VCaP (cell line): ENCODE measurements at regions not wholly inside any gene's neighbourhood (a gene's known extent, or its start where the extent isn't known, plus 50 kb on each side); places are given as distances from the start of the nearest gene placed in this dataset.

Experiments
- H3K27ac ChIP-seq: fragments of 450-650 bp; 2 replicates; pipeline ENCODE4 v1.5.1; 2017
- TF ChIP-seq, protein P1 (sequence below): fragments of 450-650 bp; conservative IDR thresholded peaks from 2 replicates; pipeline ENCODE4 v1.5.1; 2017; ENCODE audit warnings: mild to moderate bottlenecking, moderate library complexity

DNA sequence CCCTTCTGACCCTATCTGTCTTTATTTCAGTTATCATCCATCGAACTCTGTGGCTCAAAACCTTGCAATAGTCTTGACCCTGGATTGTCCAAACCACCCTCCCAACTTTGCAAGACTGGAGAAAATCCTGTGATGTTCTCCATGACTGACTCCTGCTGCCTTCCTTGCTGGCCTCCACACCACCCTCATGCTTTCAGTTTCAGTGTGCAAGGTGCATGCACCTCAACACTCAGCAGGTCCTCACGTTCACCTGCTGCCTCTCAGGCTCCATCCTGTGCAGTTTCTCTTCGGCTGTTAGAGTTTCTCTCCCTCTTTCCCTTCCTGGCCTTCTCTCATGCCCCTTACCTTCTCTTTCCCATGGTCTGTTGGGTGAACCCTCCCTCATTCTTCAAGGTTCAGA lies 59.4 kb upstream of the ASIC2 start:
- no peak overlapping the region for H3K27ac ChIP-seq
- TF ChIP-seq, protein P1, sequence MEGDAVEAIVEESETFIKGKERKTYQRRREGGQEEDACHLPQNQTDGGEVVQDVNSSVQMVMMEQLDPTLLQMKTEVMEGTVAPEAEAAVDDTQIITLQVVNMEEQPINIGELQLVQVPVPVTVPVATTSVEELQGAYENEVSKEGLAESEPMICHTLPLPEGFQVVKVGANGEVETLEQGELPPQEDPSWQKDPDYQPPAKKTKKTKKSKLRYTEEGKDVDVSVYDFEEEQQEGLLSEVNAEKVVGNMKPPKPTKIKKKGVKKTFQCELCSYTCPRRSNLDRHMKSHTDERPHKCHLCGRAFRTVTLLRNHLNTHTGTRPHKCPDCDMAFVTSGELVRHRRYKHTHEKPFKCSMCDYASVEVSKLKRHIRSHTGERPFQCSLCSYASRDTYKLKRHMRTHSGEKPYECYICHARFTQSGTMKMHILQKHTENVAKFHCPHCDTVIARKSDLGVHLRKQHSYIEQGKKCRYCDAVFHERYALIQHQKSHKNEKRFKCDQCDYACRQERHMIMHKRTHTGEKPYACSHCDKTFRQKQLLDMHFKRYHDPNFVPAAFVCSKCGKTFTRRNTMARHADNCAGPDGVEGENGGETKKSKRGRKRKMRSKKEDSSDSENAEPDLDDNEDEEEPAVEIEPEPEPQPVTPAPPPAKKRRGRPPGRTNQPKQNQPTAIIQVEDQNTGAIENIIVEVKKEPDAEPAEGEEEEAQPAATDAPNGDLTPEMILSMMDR = no peak

DNA sequence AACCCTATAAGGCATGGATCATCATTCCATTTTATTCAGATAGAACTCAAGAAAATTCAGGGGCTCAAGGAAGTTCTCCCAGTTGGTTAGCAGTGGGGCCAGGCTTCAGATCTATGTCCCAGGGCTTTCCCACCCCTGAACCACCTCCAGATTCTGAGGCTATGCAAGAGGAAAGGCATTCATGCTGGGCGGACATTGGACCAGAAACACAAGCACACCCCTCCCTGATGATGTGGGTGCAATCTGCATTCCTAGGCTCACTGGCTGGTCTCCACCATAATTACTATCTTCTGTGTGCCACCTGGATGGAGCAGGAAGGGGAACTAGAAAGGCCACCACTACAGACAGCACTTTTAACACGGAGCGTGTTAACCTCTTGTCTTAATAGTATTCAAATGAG lies 63.2 kb upstream of the ASIC2 start:
- TF ChIP-seq, protein P1 = no peak

DNA sequence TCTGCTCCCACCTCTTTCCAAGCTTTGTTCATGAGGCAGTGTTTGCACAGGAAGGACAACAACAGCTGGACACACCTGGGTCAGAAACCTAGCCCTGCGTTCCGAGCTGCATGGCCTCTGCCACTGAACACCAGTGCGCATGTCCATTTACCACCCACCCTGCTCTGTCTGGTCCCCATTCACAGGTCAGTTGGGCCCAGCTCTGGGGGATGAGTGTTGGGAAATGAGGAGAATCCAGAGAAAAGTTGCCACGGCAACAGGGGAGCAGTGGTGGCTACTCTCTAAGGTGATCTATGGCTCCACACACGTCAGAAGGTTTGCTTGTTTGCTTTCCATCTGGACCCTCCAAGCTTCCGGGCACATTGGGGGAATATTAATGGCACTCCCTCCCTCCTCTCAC lies 70.4 kb upstream of the ASIC2 start:
- TF ChIP-seq, protein P1 = no peak

More for the DNA sequence above, 63.2 kb upstream of the ASIC2 start:
- H3K27ac ChIP-seq = no peak overlapping the region

DNA sequence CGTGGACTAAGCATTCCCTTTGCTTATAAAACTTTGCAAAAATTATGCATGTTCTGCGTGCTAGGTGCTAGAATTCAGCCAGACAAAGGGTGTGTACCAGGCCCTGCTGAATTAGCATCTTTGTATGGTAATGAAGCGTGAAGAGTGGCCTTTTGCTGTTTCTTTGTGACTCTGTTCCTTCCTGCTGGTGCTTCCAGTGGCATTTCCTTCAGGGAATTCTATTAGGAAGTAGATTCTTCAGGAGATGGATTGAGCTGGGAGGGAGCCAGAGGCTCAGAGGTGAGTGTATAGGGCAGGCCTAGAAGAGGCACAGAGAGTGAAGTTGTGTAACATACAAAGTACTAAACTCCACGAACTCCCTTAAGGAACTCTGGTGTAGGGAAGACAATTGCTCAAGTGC lies 73.9 kb upstream of the ASIC2 start:
- no peak overlapping the region for H3K27ac ChIP-seq

More for the DNA sequence above, 70.4 kb upstream of the ASIC2 start:
- no peak overlapping the region for H3K27ac ChIP-seq

DNA sequence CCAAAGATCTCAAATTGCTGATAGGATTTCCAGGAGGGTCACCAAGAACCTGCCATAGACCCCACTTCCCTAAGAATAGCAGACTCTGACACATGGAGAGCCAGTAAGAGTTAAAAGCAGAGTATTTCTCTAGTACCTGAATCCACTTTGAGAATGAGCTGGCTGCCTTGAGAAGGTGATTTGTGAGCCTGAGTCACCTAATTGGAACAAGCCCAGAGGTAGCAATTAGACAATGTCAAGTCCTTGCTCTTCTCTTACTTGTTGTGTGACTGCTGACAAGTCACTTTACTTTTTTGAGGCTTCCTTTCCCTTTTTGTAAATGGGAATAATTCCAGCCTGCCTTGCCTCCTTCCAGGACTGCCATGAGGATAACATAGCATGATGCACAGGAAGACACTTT lies 76.1 kb upstream of the ASIC2 start:
- no peak overlapping the region for H3K27ac ChIP-seq
- TF ChIP-seq, protein P1 = no peak

More for the DNA sequence above, 73.9 kb upstream of the ASIC2 start:
- TF ChIP-seq, protein P1 = no peak

DNA sequence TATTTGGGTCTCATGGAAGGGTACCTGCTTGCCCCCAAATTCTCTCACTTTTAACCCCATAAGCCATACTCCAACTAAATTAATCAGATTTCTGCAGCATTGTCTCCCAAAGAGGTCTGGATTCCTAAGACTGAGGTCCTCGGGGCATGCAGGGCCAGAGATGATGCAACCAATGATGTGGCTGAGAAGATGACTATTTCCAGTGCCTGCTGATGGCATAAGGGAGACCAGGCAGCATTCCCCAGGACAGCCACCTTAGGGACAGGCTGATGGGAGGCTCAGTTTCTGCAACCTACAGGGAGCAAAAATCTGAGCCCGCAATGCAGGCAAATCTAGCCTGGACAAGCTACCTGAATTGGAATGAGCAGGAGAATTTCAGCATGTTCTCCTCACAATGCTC lies 76.8 kb upstream of the ASIC2 start:
- no peak overlapping the region for H3K27ac ChIP-seq
- TF ChIP-seq, protein P1 = no peak

DNA sequence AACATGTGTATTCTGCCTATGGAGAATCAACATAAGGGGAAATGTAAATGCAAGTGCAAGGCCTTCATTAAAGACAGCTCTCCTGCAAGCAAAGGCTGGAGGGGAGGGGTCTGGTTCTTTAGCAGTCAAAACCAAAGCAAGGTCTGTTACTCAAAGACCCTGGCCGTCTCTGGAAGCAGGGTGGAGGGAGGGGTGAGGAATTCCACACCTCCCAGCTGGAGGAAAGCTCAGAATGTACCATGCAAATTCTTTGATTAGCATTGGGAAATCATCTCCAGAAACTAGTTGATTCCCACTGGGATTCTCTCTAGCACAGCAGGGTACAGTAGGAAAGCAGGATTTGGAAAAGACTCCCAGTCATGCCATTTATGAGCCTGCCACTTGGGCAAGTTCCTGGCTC lies 77.3 kb upstream of the ASIC2 start:
- no peak overlapping the region for H3K27ac ChIP-seq
- TF ChIP-seq, protein P1 = no peak

DNA sequence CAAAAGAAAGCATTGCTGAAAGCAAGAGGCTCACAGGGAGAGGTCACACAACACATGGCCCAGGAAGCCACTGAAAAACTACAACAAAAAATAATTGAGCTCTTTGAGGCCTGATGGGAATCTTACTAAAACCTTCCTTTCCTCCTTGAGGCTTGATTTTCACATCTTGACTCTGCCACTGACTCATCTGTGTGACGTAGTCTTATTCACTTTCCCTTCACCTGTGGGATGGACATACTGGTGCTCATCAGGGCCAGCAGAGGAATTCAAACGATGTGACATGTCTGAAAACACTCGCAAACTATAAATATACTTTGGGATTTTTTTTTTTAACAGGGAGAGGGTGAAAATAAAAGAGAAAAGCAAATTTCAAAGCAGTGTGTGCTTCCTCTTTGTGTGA lies 78.3 kb upstream of the ASIC2 start:
- TF ChIP-seq, protein P1 = no peak

More for the DNA sequence above, 78.3 kb upstream of the ASIC2 start:
- H3K27ac ChIP-seq = no peak overlapping the region
